ENCODE measurements at regions not wholly inside any gene's neighbourhood (a gene's known extent, or its start where the extent isn't known, plus 50 kb on each side); places are given as distances from the start of the nearest gene placed in this dataset.
A peak's percentile ranks its signal among the peaks of the same experiment; 100 is the strongest.

DNA sequence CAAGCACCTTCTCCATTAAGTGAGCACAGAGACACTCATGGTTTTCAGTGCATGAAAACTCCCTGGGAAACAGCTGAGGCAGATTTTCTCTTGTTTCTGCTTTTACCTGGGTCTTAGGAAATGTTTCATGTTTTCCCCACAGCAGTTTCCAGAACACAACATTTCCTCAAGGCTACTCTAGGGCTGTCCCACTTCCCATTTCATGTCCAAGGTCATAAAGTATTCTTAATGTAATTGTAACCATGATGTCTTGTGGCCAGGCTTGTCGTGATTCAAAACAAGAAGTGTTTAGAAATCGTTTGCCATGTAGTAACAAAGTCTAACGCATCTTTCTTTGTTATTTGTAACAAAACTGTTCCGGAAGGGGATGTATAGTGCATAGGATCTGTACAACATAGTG lies 83.8 kb upstream of the NRP1 start:
- no peak overlapping the region for H3K23ac ChIP-seq (ENCODE audit: insufficient read length)
- H4K5ac ChIP-seq (ENCODE audit: insufficient read length, low read depth, low read length): no peak overlapping the region
- no peaks in the 10 kb centered on the region for H3K9me3 ChIP-seq (ENCODE audit: insufficient read depth in 2 of 2, low read depth in 1 of 2, low read length in 1 of 2)
- H2AK5ac ChIP-seq (ENCODE audit: low read depth, low read length): no peak overlapping the region
- H2BK120ac ChIP-seq (replicated peaks; ENCODE audit: low read depth, low read length): no peak overlapping the region
- H2BK5ac ChIP-seq (ENCODE audit: low read depth, low read length): no peak overlapping the region
- no peak overlapping the region for H3K27ac ChIP-seq (ENCODE audit: low read depth, low read length)
- TF ChIP-seq TEAD4 (IDR thresholded peaks at IDR 0.05; ENCODE audit: low read depth, low read length): no peak
- no peak for TF ChIP-seq CBX5 (IDR thresholded peaks at IDR 0.05; ENCODE audit: low read depth, low read length)
- no peaks in the 10 kb centered on the region for H3K79me1 ChIP-seq (ENCODE audit: low read depth, low read length)
- CTCF ChIA-PET (ENCODE audit: partially characterized antibody): no interaction called here
- FAIRE-seq (no peak), DNase-seq (ENCODE audit: low read depth in 1 of 2, low spot score in 2 of 2) (no peak)
- peak overlapping the region; percentile 72; the same call in 1 of the 2 replicates for H2AFZ ChIP-seq (ENCODE audit: low read length)
- H2BK15ac ChIP-seq (ENCODE audit: low read length): no peak overlapping the region
- H3K9ac ChIP-seq (replicated peaks in 1 of 4; ENCODE audit: extremely low read depth in 1 of 4, low read depth in 3 of 4, low read length in 3 of 4): no peak overlapping the region
- no peak overlapping the region for H3K14ac ChIP-seq (ENCODE audit: insufficient read length)
- POLR2A ChIA-PET (ENCODE audit: partially characterized antibody): no interaction called here
- no peak overlapping the region for H3K4me2 ChIP-seq (ENCODE audit: insufficient read depth in 1 of 2, low read depth in 2 of 2, low read length in 2 of 2)
- H4K20me1 ChIP-seq (replicated peaks in 1 of 2; ENCODE audit: control insufficient read depth in 1 of 2, insufficient read depth in 2 of 2, low read length in 2 of 2): no peaks in the 10 kb centered on the region
- no peak overlapping the region for H3K56ac ChIP-seq (replicated peaks; ENCODE audit: insufficient read length, low read depth, low read length)
- H4K91ac ChIP-seq (replicated peaks; ENCODE audit: insufficient read length, low read length): no peak overlapping the region
- no peaks in the 10 kb centered on the region for H3K79me2 ChIP-seq (ENCODE audit: control insufficient read depth in 1 of 2, insufficient read depth in 2 of 2, low read length in 2 of 2)
- H3K4ac ChIP-seq (replicated peaks; ENCODE audit: insufficient read length, low read depth, low read length): no peak overlapping the region
- H4K8ac ChIP-seq (ENCODE audit: extremely low read depth, insufficient read depth, low read length): no peak overlapping the region
- WGBS, 2 experiments (ENCODE audit: extremely low coverage in 1 of 2, insufficient coverage in 1 of 2, insufficient read length in 1 of 2, insufficient replicate concordance in 2 of 2, low coverage in 1 of 2, low lambda C conversion rate in 2 of 2, missing lambda C conversion rate in 1 of 2): 97% methylated on average over 4 of the region's 4 CpGs; no CpG with 5 or more reads in 1 of the 2 experiments
- H2BK20ac ChIP-seq (ENCODE audit: low read length): no peak overlapping the region
- H3K36me3 ChIP-seq (ENCODE audit: control insufficient read depth in 2 of 4, insufficient read depth in 4 of 4, low read length in 3 of 4): no peaks in the 10 kb centered on the region
- no peaks in the 10 kb centered on the region for H3K27me3 ChIP-seq (replicated peaks in 1 of 4; ENCODE audit: control insufficient read depth in 3 of 4, extremely low read depth in 1 of 4, insufficient read depth in 3 of 4, low read length in 3 of 4)
- H2BK12ac ChIP-seq (ENCODE audit: low read depth, low read length): no peak overlapping the region
- no peak overlapping the region for H3K4me3 ChIP-seq (ENCODE audit: extremely low read depth in 1 of 4, insufficient read depth in 2 of 4, low read depth in 3 of 4, low read length in 4 of 4)
- H3K18ac ChIP-seq (ENCODE audit: extremely low read depth, low read length): no peak overlapping the region
- peaks cover 2% of the 10 kb centered on the region; the same call in 1 of the 2 replicates for H3K23me2 ChIP-seq (ENCODE audit: low read depth, low read length)
- peaks cover 0 to 3% (median 2%) of the 10 kb centered on the region in 4 experiments; a peak in 1 of 7 replicates for H3K4me1 ChIP-seq (replicated peaks in 1 of 4; ENCODE audit: control insufficient read depth in 3 of 4, insufficient read depth in 4 of 4, low read length in 3 of 4)

Data from H1 (cell line).